ENCODE measurements at regions not wholly inside any gene's neighbourhood (a gene's known extent, or its start where the extent isn't known, plus 50 kb on each side); places are given as distances from the start of the nearest gene placed in this dataset.

DNA sequence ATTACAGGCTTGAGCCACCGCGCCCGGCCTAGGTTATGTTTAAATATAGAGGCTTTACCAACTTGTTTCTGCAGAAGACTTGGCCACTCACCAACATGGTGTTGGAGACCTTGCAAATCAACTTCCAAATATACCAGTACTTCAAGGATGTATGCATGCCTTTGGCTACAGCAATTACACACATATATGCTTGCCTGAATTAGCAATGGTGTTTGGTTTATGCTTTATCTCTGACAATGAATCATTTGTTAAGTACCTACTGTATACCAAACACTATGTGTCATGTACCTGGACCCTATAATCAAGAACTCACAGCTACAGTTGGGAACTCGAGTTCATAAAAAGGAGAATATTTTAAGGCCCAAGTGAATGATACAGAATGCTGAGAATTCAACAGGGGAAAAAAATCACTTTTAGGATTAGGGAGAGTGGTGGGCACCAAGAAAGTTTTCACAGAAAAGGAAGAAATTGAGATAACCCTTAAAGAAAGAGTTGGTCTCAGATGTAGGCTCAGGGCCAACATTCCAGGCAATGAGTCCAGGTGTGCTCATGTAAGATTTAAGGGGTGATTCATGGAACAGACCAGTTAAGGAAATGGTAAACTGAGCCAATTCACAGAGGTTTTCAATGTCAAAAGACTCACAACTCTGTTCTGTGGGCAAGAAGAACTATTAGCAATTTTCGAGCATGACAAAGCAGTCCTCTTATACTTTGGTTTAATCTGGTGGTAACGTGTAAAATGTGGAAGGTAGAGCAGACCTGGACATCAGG, 98.9 kb downstream of the BCOR start:
- TF ChIP-seq CTCF (IDR thresholded peaks at IDR 0.05): no peak
- no peak for TF ChIP-seq POLR2A (IDR thresholded peaks at IDR 0.05)
